Calu3 (cell line): ENCODE measurements at regions not wholly inside any gene's neighbourhood (a gene's known extent, or its start where the extent isn't known, plus 50 kb on each side); places are given as distances from the start of the nearest gene placed in this dataset.
"Not testable (repeated sequence)": the region's sequence is repeated elsewhere in the genome, so short reads cannot be mapped to it uniquely, and the experiment has no call there.

Experiments
- BruUV-seq: library from RNA; stranded (reverse); fragments of 400-500 nt; replicated peaks from 2 replicates; lab custom pipeline; 2021; lab: Mats Ljungman, UMichigan
- CTCF ChIA-PET: fragments of 300-600 bp; sonication (Branson Sonifier 250); formaldehyde crosslinking; loops from one replicate; lab custom pipeline; 2022; ENCODE audit warnings: antibody characterized with exemption; lab: Charles Lee
- DNase-seq: peaks from one replicate; pipeline ENCODE4 v3.0.0; 2022
- H3K27ac Mint-ChIP-seq: one replicate; pipeline ENCODE4 v1.8.0; 2022; ENCODE audit warnings: mixed read lengths; ENCODE audit not compliant: unreplicated experiment
- H3K27me3 Mint-ChIP-seq: one replicate; pipeline ENCODE4 v1.8.0; 2022; ENCODE audit warnings: mixed read lengths; ENCODE audit not compliant: unreplicated experiment
- H3K36me3 Mint-ChIP-seq: one replicate; pipeline ENCODE4 v1.8.0; 2022; ENCODE audit warnings: mild to moderate bottlenecking, moderate library complexity, mixed read lengths; ENCODE audit not compliant: insufficient read depth, unreplicated experiment
- H3K4me1 Mint-ChIP-seq: one replicate; pipeline ENCODE4 v1.8.0; 2022; ENCODE audit warnings: mild to moderate bottlenecking, low read depth, mixed read lengths; ENCODE audit not compliant: unreplicated experiment
- H3K4me3 Mint-ChIP-seq: one replicate; pipeline ENCODE4 v1.8.0; 2022; ENCODE audit warnings: mild to moderate bottlenecking, low read depth, moderate library complexity, mixed read lengths; ENCODE audit not compliant: unreplicated experiment
- H3K9me3 Mint-ChIP-seq: one replicate; pipeline ENCODE4 v1.8.0; 2022; ENCODE audit warnings: low read depth, mixed read lengths; ENCODE audit not compliant: unreplicated experiment
- intact Hi-C: fragments of 100-400 bp; cut with micrococcal nuclease; formaldehyde crosslinking; loops from one replicate; pipeline ENCODE4 v1.10.0; 2022; ENCODE audit not compliant: unreplicated experiment
- TF ChIP-seq, protein P1 (sequence below): fragments of 200-600 bp; IDR thresholded peaks from one replicate; pipeline ENCODE4 v1.8.0; 2022; ENCODE audit warnings: antibody characterized with exemption; ENCODE audit not compliant: unreplicated experiment

- Mint-ChIP-seq H3K4me1 (no peaks in the 10 kb centered on the region), H3K27ac (no peak overlapping the region), H3K4me3 (no peak overlapping the region), H3K27me3 (peaks cover 75% of the 10 kb centered on the region), H3K36me3 (no peaks in the 10 kb centered on the region), H3K9me3 (peaks cover 3% of the 10 kb centered on the region)
- DNase-seq: no peak
- BruUV-seq: no TSS peak
- intact Hi-C loops: no loop called here
- TF ChIP-seq, protein P1, sequence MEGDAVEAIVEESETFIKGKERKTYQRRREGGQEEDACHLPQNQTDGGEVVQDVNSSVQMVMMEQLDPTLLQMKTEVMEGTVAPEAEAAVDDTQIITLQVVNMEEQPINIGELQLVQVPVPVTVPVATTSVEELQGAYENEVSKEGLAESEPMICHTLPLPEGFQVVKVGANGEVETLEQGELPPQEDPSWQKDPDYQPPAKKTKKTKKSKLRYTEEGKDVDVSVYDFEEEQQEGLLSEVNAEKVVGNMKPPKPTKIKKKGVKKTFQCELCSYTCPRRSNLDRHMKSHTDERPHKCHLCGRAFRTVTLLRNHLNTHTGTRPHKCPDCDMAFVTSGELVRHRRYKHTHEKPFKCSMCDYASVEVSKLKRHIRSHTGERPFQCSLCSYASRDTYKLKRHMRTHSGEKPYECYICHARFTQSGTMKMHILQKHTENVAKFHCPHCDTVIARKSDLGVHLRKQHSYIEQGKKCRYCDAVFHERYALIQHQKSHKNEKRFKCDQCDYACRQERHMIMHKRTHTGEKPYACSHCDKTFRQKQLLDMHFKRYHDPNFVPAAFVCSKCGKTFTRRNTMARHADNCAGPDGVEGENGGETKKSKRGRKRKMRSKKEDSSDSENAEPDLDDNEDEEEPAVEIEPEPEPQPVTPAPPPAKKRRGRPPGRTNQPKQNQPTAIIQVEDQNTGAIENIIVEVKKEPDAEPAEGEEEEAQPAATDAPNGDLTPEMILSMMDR: no peak
- CTCF ChIA-PET: no interaction called here
Observed at GRCh38 chr12:105523164-105524057, 192.9 kb downstream of the C12orf75 start.

GRCh38 chr12:105524961-105525360 lies 194.5 kb downstream of the C12orf75 start:
- no peak for DNase-seq
- Mint-ChIP-seq H3K27me3 (peaks cover 75% of the 10 kb centered on the region), H3K36me3 (no peaks in the 10 kb centered on the region), H3K9me3 (peaks cover 3% of the 10 kb centered on the region), H3K4me3 (no peak overlapping the region), H3K4me1 (no peaks in the 10 kb centered on the region), H3K27ac (no peak overlapping the region)
- intact Hi-C loops: no loop called here
- CTCF ChIA-PET: interaction anchor here (0.5 kb wide), 1 partner anchor 149 kb away, joined by 4 read pairs; no protein-coding TSS in a partner anchor
- BruUV-seq: no TSS peak
- TF ChIP-seq, protein P1: no peak

DNA sequence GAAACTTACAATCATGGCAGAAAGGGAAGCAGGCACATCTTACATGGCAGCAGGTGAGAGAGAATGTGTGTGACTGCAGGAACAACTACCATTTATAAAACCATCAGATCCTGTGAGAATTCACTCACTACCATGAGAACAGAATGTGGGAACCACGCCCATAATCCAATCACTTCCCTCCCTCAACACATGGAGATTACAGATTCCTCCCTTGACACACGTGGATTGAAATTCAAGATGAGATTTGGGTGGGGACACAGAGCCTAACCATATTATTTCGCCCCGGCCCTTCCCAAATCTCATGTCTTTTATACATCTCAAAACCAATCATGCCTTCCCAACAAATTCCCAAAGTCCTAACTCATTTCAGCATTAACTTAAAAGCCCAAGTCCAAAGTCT lies 203.6 kb downstream of the C12orf75 start:
- intact Hi-C loops: no loop called here
- TF ChIP-seq, protein P1: no peak
- Mint-ChIP-seq H3K36me3 (no peaks in the 10 kb centered on the region), H3K9me3 (peaks cover 11% of the 10 kb centered on the region), H3K27me3 (peaks cover 21% of the 10 kb centered on the region), H3K4me1 (no peaks in the 10 kb centered on the region), H3K4me3 (no peak overlapping the region), H3K27ac (no peak overlapping the region)
- BruUV-seq: no TSS peak
- CTCF ChIA-PET: no interaction called here
- no peak for DNase-seq

- H3K4me1 Mint-ChIP-seq, H3K27ac Mint-ChIP-seq, DNase-seq, H3K36me3 Mint-ChIP-seq, intact Hi-C loops, BruUV-seq, H3K4me3 Mint-ChIP-seq, CTCF ChIA-PET: not testable (repeated sequence)
- Mint-ChIP-seq H3K27me3 (peaks cover 21% of the 10 kb centered on the region), H3K9me3 (peaks cover 11% of the 10 kb centered on the region)
Observed at GRCh38 chr12:105535033-105535432, 204.5 kb downstream of the C12orf75 start.

- no peak for DNase-seq
- H3K9me3 Mint-ChIP-seq: peaks cover 7% of the 10 kb centered on the region
- intact Hi-C loops: no loop called here
- peaks cover 24% of the 10 kb centered on the region for H3K27me3 Mint-ChIP-seq
- H3K4me1 Mint-ChIP-seq: no peaks in the 10 kb centered on the region
- CTCF ChIA-PET: no interaction called here
- H3K27ac Mint-ChIP-seq: no peak overlapping the region
- TF ChIP-seq, protein P1: no peak
- H3K36me3 Mint-ChIP-seq: no peaks in the 10 kb centered on the region
- H3K4me3 Mint-ChIP-seq: no peak overlapping the region
- no TSS peak for BruUV-seq
Observed at GRCh38 chr12:105538880-105539279, 208.4 kb downstream of the C12orf75 start.
